ENCODE measurements at regions not wholly inside any gene's neighbourhood (a gene's known extent, or its start where the extent isn't known, plus 50 kb on each side); places are given as distances from the start of the nearest gene placed in this dataset.

GRCh38 chr13:42420304-42420703 lies 148.4 kb downstream of the AKAP11 start (continued):
- TF ChIP-seq MLLT1 (IDR thresholded peaks at IDR 0.05): no peak
- TF ChIP-seq CEBPZ (IDR thresholded peaks at IDR 0.05; ENCODE audit: low read depth, low read length): no peak
- TF ChIP-seq, protein P1, sequence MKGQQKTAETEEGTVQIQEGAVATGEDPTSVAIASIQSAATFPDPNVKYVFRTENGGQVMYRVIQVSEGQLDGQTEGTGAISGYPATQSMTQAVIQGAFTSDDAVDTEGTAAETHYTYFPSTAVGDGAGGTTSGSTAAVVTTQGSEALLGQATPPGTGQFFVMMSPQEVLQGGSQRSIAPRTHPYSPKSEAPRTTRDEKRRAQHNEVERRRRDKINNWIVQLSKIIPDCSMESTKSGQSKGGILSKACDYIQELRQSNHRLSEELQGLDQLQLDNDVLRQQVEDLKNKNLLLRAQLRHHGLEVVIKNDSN (IDR thresholded peaks at IDR 0.05; ENCODE audit: borderline replicate concordance, extremely low read length, insufficient read depth, low read depth, low read length): no peak
- no peak for TF ChIP-seq TCF7 (IDR thresholded peaks at IDR 0.05; ENCODE audit: borderline replicate concordance)
- TF ChIP-seq ETV6 (conservative IDR thresholded peaks at IDR 0.05 in 1 of 2, IDR thresholded peaks at IDR 0.05 in 1 of 2; ENCODE audit: borderline replicate concordance in 1 of 2, low read depth in 1 of 2): 0 out of 4 replicates have a peak, but pooled peaks of 1 of the 2 experiments have one; percentile 41
- TF ChIP-seq, protein P2, sequence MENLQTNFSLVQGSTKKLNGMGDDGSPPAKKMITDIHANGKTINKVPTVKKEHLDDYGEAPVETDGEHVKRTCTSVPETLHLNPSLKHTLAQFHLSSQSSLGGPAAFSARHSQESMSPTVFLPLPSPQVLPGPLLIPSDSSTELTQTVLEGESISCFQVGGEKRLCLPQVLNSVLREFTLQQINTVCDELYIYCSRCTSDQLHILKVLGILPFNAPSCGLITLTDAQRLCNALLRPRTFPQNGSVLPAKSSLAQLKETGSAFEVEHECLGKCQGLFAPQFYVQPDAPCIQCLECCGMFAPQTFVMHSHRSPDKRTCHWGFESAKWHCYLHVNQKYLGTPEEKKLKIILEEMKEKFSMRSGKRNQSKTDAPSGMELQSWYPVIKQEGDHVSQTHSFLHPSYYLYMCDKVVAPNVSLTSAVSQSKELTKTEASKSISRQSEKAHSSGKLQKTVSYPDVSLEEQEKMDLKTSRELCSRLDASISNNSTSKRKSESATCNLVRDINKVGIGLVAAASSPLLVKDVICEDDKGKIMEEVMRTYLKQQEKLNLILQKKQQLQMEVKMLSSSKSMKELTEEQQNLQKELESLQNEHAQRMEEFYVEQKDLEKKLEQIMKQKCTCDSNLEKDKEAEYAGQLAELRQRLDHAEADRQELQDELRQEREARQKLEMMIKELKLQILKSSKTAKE (IDR thresholded peaks at IDR 0.05; ENCODE audit: low read depth, poor library complexity, severe bottlenecking): no peak
- peak in 1 of 2 experiments; percentile 64; a peak in 1 of 4 replicates for TF ChIP-seq EP300 (IDR thresholded peaks at IDR 0.05; ENCODE audit: borderline replicate concordance in 1 of 2, control insufficient read depth in 1 of 2, low read depth in 2 of 2, low read length in 2 of 2)
- no peak for TF ChIP-seq POLR2AphosphoS5 (IDR thresholded peaks at IDR 0.05; ENCODE audit: low read length)
- TF ChIP-seq SPI1 (IDR thresholded peaks at IDR 0.05; ENCODE audit: borderline replicate concordance, insufficient read depth, low read depth, low read length): no peak
- no peak for TF ChIP-seq PAX8 (IDR thresholded peaks at IDR 0.05)
- TF ChIP-seq STAT1 (conservative IDR thresholded peaks at IDR 0.05): no peak
- no peak for TF ChIP-seq RCOR1 (conservative IDR thresholded peaks at IDR 0.05; ENCODE audit: low read depth, low read length)
- TF ChIP-seq, protein P3, sequence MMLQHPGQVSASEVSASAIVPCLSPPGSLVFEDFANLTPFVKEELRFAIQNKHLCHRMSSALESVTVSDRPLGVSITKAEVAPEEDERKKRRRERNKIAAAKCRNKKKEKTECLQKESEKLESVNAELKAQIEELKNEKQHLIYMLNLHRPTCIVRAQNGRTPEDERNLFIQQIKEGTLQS (IDR thresholded peaks at IDR 0.05; ENCODE audit: borderline replicate concordance, extremely low read depth, low read depth, low read length): no peak
